ENCODE measurements at regions not wholly inside any gene's neighbourhood (a gene's known extent, or its start where the extent isn't known, plus 50 kb on each side); places are given as distances from the start of the nearest gene placed in this dataset.

GRCh38 chr13:40105231-40105630 is 449.8 kb downstream of the COG6 start:
- Histone ChIP-seq H3K27ac (ENCODE audit: poor library complexity, severe bottlenecking) (no peak overlapping the region), H3K4me3 (ENCODE audit: severe bottlenecking) (no peak overlapping the region), H3K27me3 (ENCODE audit: insufficient read depth, poor library complexity, severe bottlenecking) (no peaks in the 10 kb centered on the region), H3K9me3 (ENCODE audit: severe bottlenecking) (no peaks in the 10 kb centered on the region), H3K36me3 (ENCODE audit: low read depth) (no peaks in the 10 kb centered on the region), H3K4me1 (ENCODE audit: insufficient read depth, poor library complexity, severe bottlenecking) (peaks cover 27% of the 10 kb centered on the region)
- ATAC-seq (ENCODE audit: low read depth): no peak
- no peak for TF ChIP-seq CTCF (IDR thresholded peaks at IDR 0.05; ENCODE audit: poor library complexity, severe bottlenecking)
- DNase-seq (ENCODE audit: low spot score): no peak

- TF ChIP-seq CTCF (IDR thresholded peaks at IDR 0.05; ENCODE audit: poor library complexity, severe bottlenecking): no peak
- Histone ChIP-seq H3K27me3 (ENCODE audit: insufficient read depth, poor library complexity, severe bottlenecking) (no peaks in the 10 kb centered on the region), H3K27ac (ENCODE audit: poor library complexity, severe bottlenecking) (peak overlapping the region; percentile 84), H3K4me3 (ENCODE audit: severe bottlenecking) (peak overlapping the region; percentile 6), H3K9me3 (ENCODE audit: severe bottlenecking) (no peaks in the 10 kb centered on the region), H3K36me3 (ENCODE audit: low read depth) (no peaks in the 10 kb centered on the region), H3K4me1 (ENCODE audit: insufficient read depth, poor library complexity, severe bottlenecking) (peaks cover 27% of the 10 kb centered on the region)
- ATAC-seq (ENCODE audit: low read depth) (peak; percentile 99), DNase-seq (ENCODE audit: low spot score) (peak; percentile 61)
These were observed 453.9 kb downstream of the COG6 start for GRCh38 chr13:40109351-40109844.

GRCh38 chr13:40113643-40114304 is 458.3 kb downstream of the COG6 start:
- TF ChIP-seq CTCF (IDR thresholded peaks at IDR 0.05; ENCODE audit: poor library complexity, severe bottlenecking): no peak
- H3K36me3 ChIP-seq (ENCODE audit: low read depth): no peaks in the 10 kb centered on the region
- peak overlapping the region; percentile 3 for H3K27ac ChIP-seq (ENCODE audit: poor library complexity, severe bottlenecking)
- DNase-seq (ENCODE audit: low spot score): no peak
- peaks cover 38% of the 10 kb centered on the region for H3K4me1 ChIP-seq (ENCODE audit: insufficient read depth, poor library complexity, severe bottlenecking)
- no peak for ATAC-seq (ENCODE audit: low read depth)
- H3K4me3 ChIP-seq (ENCODE audit: severe bottlenecking): no peak overlapping the region
- H3K27me3 ChIP-seq (ENCODE audit: insufficient read depth, poor library complexity, severe bottlenecking): no peaks in the 10 kb centered on the region
- no peaks in the 10 kb centered on the region for H3K9me3 ChIP-seq (ENCODE audit: severe bottlenecking)

GRCh38 chr13:40114305-40114896 is 458.9 kb downstream of the COG6 start:
- peaks cover 33% of the 10 kb centered on the region for H3K4me1 ChIP-seq (ENCODE audit: insufficient read depth, poor library complexity, severe bottlenecking)
- no peak for ATAC-seq (ENCODE audit: low read depth)
- no peaks in the 10 kb centered on the region for H3K27me3 ChIP-seq (ENCODE audit: insufficient read depth, poor library complexity, severe bottlenecking)
- no peak for DNase-seq (ENCODE audit: low spot score)
- H3K9me3 ChIP-seq (ENCODE audit: severe bottlenecking): no peaks in the 10 kb centered on the region
- no peaks in the 10 kb centered on the region for H3K36me3 ChIP-seq (ENCODE audit: low read depth)
- peak overlapping the region; percentile 3 for H3K27ac ChIP-seq (ENCODE audit: poor library complexity, severe bottlenecking)
- TF ChIP-seq CTCF (IDR thresholded peaks at IDR 0.05; ENCODE audit: poor library complexity, severe bottlenecking): no peak
- no peak overlapping the region for H3K4me3 ChIP-seq (ENCODE audit: severe bottlenecking)

GRCh38 chr13:40115426-40115825 is 460.0 kb downstream of the COG6 start:
- ATAC-seq (ENCODE audit: low read depth) (no peak), DNase-seq (ENCODE audit: low spot score) (no peak)
- Histone ChIP-seq H3K4me3 (ENCODE audit: severe bottlenecking) (no peak overlapping the region), H3K4me1 (ENCODE audit: insufficient read depth, poor library complexity, severe bottlenecking) (peaks cover 23% of the 10 kb centered on the region), H3K9me3 (ENCODE audit: severe bottlenecking) (no peaks in the 10 kb centered on the region), H3K36me3 (ENCODE audit: low read depth) (no peaks in the 10 kb centered on the region), H3K27ac (ENCODE audit: poor library complexity, severe bottlenecking) (peak overlapping the region; percentile 41), H3K27me3 (ENCODE audit: insufficient read depth, poor library complexity, severe bottlenecking) (no peaks in the 10 kb centered on the region)
- no peak for TF ChIP-seq CTCF (IDR thresholded peaks at IDR 0.05; ENCODE audit: poor library complexity, severe bottlenecking)

All from RWPE2 (cell line).